Endothelial cell of hepatic sinusoid (primary cell): ENCODE measurements at regions not wholly inside any gene's neighbourhood (a gene's known extent, or its start where the extent isn't known, plus 50 kb on each side); places are given as distances from the start of the nearest gene placed in this dataset.

ENCODE experiments used
- in situ Hi-C: cut with HindIII; loops from 2 replicates; pipeline ENCODE4 v1.10.0; 2017; ENCODE audit warnings: low sequenced_read_pairs

- in situ Hi-C loops = no loop called here
Measured at GRCh38 chr11:70532731-70533130, 134.4 kb downstream of the CTTN start.

GRCh38 chr11:70535191-70535971 lies 137.1 kb downstream of the CTTN start:
- in situ Hi-C loops = no loop called here

GRCh38 chr11:70536051-70536877 lies 137.9 kb downstream of the CTTN start:
- in situ Hi-C loops = no loop called here

- in situ Hi-C loops = no loop called here
Measured at GRCh38 chr11:70537576-70538571, 139.5 kb downstream of the CTTN start.

- in situ Hi-C loops = no loop called here
Measured at GRCh38 chr11:70538641-70539359, 140.5 kb downstream of the CTTN start.

GRCh38 chr11:70539360-70540095 lies 141.2 kb downstream of the CTTN start:
- in situ Hi-C loops = loop anchor here (10.0 kb wide), 1 partner anchor 205 kb away; no protein-coding TSS in a partner anchor

GRCh38 chr11:70540196-70540595 lies 141.9 kb downstream of the CTTN start:
- in situ Hi-C loops = loop anchor here (10.0 kb wide), 1 partner anchor 205 kb away; no protein-coding TSS in a partner anchor

- in situ Hi-C loops = loop anchor here (10.0 kb wide), 1 partner anchor 204 kb away; no protein-coding TSS in a partner anchor
Measured at GRCh38 chr11:70541176-70541575, 142.8 kb downstream of the CTTN start.

- in situ Hi-C loops = loop anchor here (10.0 kb wide), 1 partner anchor 203 kb away; no protein-coding TSS in a partner anchor
Measured at GRCh38 chr11:70541699-70542098, 143.4 kb downstream of the CTTN start.

- in situ Hi-C loops = loop anchor here (10.0 kb wide), 1 partner anchor 202 kb away; no protein-coding TSS in a partner anchor
Measured at GRCh38 chr11:70542406-70542805, 144.1 kb downstream of the CTTN start.

GRCh38 chr11:70542811-70543210 lies 144.5 kb downstream of the CTTN start:
- in situ Hi-C loops = loop anchor here (10.0 kb wide), 1 partner anchor 202 kb away; no protein-coding TSS in a partner anchor

- in situ Hi-C loops = loop anchor here (10.0 kb wide), 1 partner anchor 201 kb away; no protein-coding TSS in a partner anchor
Measured at GRCh38 chr11:70543611-70544010, 145.3 kb downstream of the CTTN start.

- in situ Hi-C loops = loop anchor here (10.0 kb wide), 1 partner anchor 201 kb away; no protein-coding TSS in a partner anchor
Measured at GRCh38 chr11:70544067-70544773, 145.9 kb downstream of the CTTN start.

- in situ Hi-C loops = loop anchor here (10.0 kb wide), 1 partner anchor 200 kb away; no protein-coding TSS in a partner anchor
Measured at GRCh38 chr11:70544774-70545609, 146.7 kb downstream of the CTTN start.

- in situ Hi-C loops = loop anchor here (10.0 kb wide), 1 partner anchor 199 kb away; no protein-coding TSS in a partner anchor
Measured at GRCh38 chr11:70545610-70545912, 147.2 kb downstream of the CTTN start.

GRCh38 chr11:70546191-70546940 lies 148.0 kb downstream of the CTTN start:
- in situ Hi-C loops = loop anchor here (10.0 kb wide), 1 partner anchor 198 kb away; no protein-coding TSS in a partner anchor
